ENCODE measurements at regions not wholly inside any gene's neighbourhood (a gene's known extent, or its start where the extent isn't known, plus 50 kb on each side); places are given as distances from the start of the nearest gene placed in this dataset.
"Not testable (repeated sequence)": the region's sequence is repeated elsewhere in the genome, so short reads cannot be mapped to it uniquely, and the experiment has no call there.

DNA sequence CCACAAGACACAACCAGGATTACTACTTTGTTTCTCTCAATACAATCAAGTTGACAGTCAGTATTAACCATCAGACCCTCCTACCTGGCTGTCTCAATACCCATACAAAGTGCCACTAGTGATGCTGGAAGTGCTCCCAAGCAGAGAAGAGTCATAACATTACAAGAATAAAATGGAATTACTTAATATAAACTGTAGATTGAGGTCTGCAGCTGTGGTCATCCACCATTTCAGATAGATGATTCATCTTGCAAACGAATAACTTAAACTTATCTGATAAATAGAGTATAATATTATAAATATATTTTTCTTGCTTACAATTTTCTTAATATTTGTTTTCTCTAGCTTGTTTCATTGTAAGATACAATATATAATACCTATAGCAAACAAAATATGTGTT, 1034.2 kb upstream of the PCDH10 start:
- no peak for DNase-seq (ENCODE audit: low spot score in 2 of 2)
- WGBS, 2 donors = 34 to 36% methylated on average over 1 of the region's 1 CpG
- no peak for TF ChIP-seq POLR2A (IDR thresholded peaks at IDR 0.05)
- TF ChIP-seq, protein P1, sequence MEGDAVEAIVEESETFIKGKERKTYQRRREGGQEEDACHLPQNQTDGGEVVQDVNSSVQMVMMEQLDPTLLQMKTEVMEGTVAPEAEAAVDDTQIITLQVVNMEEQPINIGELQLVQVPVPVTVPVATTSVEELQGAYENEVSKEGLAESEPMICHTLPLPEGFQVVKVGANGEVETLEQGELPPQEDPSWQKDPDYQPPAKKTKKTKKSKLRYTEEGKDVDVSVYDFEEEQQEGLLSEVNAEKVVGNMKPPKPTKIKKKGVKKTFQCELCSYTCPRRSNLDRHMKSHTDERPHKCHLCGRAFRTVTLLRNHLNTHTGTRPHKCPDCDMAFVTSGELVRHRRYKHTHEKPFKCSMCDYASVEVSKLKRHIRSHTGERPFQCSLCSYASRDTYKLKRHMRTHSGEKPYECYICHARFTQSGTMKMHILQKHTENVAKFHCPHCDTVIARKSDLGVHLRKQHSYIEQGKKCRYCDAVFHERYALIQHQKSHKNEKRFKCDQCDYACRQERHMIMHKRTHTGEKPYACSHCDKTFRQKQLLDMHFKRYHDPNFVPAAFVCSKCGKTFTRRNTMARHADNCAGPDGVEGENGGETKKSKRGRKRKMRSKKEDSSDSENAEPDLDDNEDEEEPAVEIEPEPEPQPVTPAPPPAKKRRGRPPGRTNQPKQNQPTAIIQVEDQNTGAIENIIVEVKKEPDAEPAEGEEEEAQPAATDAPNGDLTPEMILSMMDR (IDR thresholded peaks at IDR 0.05) = no peak
- intact Hi-C loops (cut with DNase I; ENCODE audit: low total_unique reads) = no loop called here
- no peak overlapping the region for H3K4me3 ChIP-seq (ENCODE audit: low read depth, poor library complexity, severe bottlenecking)

DNA sequence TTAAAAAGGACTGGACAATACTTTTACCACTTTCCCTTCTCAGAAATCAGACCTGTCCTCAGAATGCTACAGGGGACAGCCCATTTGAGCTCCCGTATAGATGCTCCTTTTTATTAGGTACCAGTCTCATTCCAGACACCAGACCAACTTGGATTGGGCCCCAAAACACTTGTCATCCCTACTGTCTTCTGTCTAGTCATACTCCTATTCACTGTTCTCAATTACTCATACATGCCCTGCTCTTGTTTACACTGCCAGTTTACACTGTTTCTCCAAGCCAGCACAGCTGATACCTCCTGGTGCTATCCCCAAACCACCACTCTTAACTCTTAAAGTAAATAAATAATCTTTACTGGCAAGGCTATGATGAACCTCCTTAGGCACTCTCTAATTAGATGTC, 1026.4 kb upstream of the PCDH10 start:
- 85 to 100% methylated on average over 1 of the region's 1 CpG for WGBS, 2 donors
- DNase-seq (ENCODE audit: low spot score in 2 of 2); intact Hi-C loops (cut with DNase I; ENCODE audit: low total_unique reads); H3K4me3 ChIP-seq (ENCODE audit: low read depth, poor library complexity, severe bottlenecking): not testable (repeated sequence)

DNA sequence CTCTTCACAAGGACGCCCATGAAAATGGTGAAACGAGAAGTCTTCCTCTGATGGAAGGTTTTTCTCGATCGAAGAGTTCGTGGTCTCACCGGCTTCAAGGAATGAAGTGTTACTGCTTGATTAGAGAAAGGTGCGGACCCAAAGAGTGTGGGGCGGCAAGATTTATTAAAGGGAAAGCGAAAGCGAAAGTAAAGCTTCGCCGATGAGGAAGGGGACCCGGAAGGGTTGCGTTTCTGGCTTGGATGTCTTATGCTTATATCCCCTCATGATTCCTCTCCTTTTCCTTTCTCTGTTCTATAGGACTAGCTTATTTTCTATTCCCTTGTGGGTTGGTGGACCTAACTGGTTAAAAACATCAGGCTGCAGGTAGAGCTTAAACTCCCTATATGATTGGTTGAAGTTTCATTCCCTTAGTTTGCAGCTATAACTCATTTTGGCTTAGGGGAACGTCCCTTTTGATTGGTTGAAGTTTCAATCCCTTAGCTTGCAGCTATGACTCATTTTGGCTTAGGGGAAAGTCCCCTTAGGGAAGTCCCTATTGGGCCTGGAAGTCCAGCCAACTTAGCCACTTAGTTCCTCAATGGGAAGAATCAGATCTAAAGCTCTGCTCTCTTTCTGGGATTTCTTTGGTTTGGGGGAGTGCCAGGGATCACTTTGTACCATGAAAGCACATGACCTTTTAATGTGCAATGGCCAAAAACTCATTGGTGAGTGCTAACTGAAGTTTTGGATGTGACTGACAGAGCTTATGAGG, 1025.0 kb upstream of the PCDH10 start:
- intact Hi-C loops (cut with DNase I; ENCODE audit: low total_unique reads) = no loop called here
- no peak overlapping the region for H3K4me3 ChIP-seq (ENCODE audit: low read depth, poor library complexity, severe bottlenecking)
- WGBS, 2 donors = 90 to 92% methylated on average over 15 of the region's 15 CpGs
- DNase-seq (ENCODE audit: low spot score in 2 of 2) = no peak
- TF ChIP-seq, protein P1 (IDR thresholded peaks at IDR 0.05) = no peak
- TF ChIP-seq POLR2A (IDR thresholded peaks at IDR 0.05) = no peak

DNA sequence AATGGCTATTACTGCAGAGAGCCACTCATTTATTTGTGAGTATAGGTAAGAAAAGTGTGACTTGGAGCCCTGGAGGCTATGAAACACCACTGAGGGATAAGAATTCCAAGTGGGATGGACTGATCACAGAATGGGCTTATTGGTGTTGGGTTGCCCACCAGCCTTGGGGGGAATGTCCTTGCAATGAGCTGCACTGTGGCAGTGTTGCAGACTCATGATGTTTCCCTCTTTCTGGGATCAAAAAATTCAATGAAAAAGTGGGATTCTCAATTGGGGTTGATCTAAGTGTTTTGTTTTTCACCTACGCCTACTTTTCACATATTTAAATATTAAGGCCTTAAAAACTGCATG, 1024.5 kb upstream of the PCDH10 start:
- no peak overlapping the region for H3K4me3 ChIP-seq (ENCODE audit: low read depth, poor library complexity, severe bottlenecking)
- DNase-seq (ENCODE audit: low spot score in 2 of 2) = no peak
- intact Hi-C loops (cut with DNase I; ENCODE audit: low total_unique reads) = no loop called here
- TF ChIP-seq POLR2A (IDR thresholded peaks at IDR 0.05) = no peak
- TF ChIP-seq, protein P1 (IDR thresholded peaks at IDR 0.05) = no peak
- 82 to 92% methylated on average over 1 of the region's 1 CpG for WGBS, 2 donors

DNA sequence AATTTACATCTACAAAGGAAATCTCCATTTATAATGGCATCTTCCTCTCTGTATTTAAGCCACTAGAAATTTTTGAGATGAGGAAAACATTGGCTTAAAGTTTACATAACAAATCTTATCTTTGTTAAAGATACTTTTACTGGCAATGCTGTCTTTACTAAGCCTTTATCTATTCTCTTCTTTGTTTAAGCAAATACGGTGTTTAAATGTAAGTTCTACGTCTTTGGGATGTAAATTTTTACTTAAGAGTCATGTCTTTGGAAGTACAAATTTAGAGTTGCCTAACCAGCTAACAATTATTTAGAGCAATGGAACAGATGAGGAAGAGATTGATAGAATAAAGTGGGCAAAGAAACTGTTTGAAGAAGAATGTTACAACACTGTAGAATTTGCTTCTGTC, 1024.0 kb upstream of the PCDH10 start:
- intact Hi-C loops (cut with DNase I; ENCODE audit: low total_unique reads) = no loop called here
- no peak overlapping the region for H3K4me3 ChIP-seq (ENCODE audit: low read depth, poor library complexity, severe bottlenecking)
- 45 to 49% methylated on average over 2 of the region's 2 CpGs for WGBS, 2 donors
- no peak for DNase-seq (ENCODE audit: low spot score in 2 of 2)
- TF ChIP-seq, protein P1 (IDR thresholded peaks at IDR 0.05) = no peak
- TF ChIP-seq POLR2A (IDR thresholded peaks at IDR 0.05) = no peak

DNA sequence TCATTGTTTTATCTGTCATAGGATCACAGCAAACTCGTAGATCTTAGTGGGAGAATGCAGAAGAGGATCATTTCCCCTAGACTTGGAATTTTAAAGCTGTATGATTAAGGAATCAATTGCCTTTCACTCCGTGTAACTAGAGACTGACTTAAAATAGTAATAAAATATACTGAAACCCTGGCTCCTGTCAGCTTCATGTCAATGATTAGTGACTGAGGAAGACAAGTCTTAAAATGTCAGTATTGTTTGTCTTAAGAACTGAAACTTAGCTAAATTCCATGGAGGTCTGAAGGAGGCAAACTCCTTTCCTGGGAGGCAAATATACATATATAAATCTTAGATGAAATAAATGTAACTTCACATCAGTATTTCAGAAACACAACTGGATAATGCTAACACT, 1016.7 kb upstream of the PCDH10 start:
- no peak overlapping the region for H3K4me3 ChIP-seq (ENCODE audit: low read depth, poor library complexity, severe bottlenecking)
- no peak for DNase-seq (ENCODE audit: low spot score in 2 of 2)
- TF ChIP-seq, protein P1 (IDR thresholded peaks at IDR 0.05) = no peak
- no peak for TF ChIP-seq POLR2A (IDR thresholded peaks at IDR 0.05)
- WGBS, 2 donors = 41 to 42% methylated on average over 2 of the region's 2 CpGs
- intact Hi-C loops (cut with DNase I; ENCODE audit: low total_unique reads) = no loop called here

All from lower leg skin (tissue), 4 donors.